GM19324 (cell line): ENCODE measurements at regions not wholly inside any gene's neighbourhood (a gene's known extent, or its start where the extent isn't known, plus 50 kb on each side); places are given as distances from the start of the nearest gene placed in this dataset.
A peak's percentile ranks its signal among the peaks of the same experiment; 100 is the strongest.
"Not testable (repeated sequence)": the region's sequence is repeated elsewhere in the genome, so short reads cannot be mapped to it uniquely, and the experiment has no call there.

ENCODE experiments used
- ATAC-seq: cut with Tn5 transposase; IDR thresholded peaks from one replicate; pipeline ENCODE4 v1.9.1; 2021; ENCODE audit warnings: mild to moderate bottlenecking, moderate library complexity; ENCODE audit not compliant: unreplicated experiment, low FRiP score

- peak; percentile 70 for ATAC-seq
These were observed 512.9 kb upstream of the ACVR2A start for GRCh38 chr2:147331790-147332419.

GRCh38 chr2:147330925-147331324 is 513.9 kb upstream of the ACVR2A start:
- ATAC-seq = no peak

GRCh38 chr2:147327613-147328012 is 517.2 kb upstream of the ACVR2A start:
- ATAC-seq = peak; percentile 46

GRCh38 chr2:147325990-147326389 is 518.8 kb upstream of the ACVR2A start:
- ATAC-seq = no peak

GRCh38 chr2:147320146-147320545 is 524.7 kb upstream of the ACVR2A start:
- no peak for ATAC-seq

- no peak for ATAC-seq
These were observed 533.8 kb upstream of the ACVR2A start for GRCh38 chr2:147311058-147311430.

- no peak for ATAC-seq
These were observed 534.3 kb upstream of the ACVR2A start for GRCh38 chr2:147310335-147311057.

- peak; percentile 93 for ATAC-seq
These were observed 547.0 kb upstream of the ACVR2A start for GRCh38 chr2:147297820-147298219.

GRCh38 chr2:147294825-147295392 is 549.9 kb upstream of the ACVR2A start:
- ATAC-seq = no peak

GRCh38 chr2:147293991-147294824 is 550.6 kb upstream of the ACVR2A start:
- ATAC-seq = no peak

- ATAC-seq = peak; percentile 60
These were observed 556.7 kb upstream of the ACVR2A start for GRCh38 chr2:147288131-147288530.

GRCh38 chr2:147275943-147276342 is 568.9 kb upstream of the ACVR2A start:
- no peak for ATAC-seq

GRCh38 chr2:147273628-147274027 is 571.2 kb upstream of the ACVR2A start:
- ATAC-seq = no peak

- no peak for ATAC-seq
These were observed 571.7 kb upstream of the ACVR2A start for GRCh38 chr2:147273106-147273505.

- not testable (repeated sequence) for ATAC-seq
These were observed 575.2 kb upstream of the ACVR2A start for GRCh38 chr2:147269581-147269980.

- no peak for ATAC-seq
These were observed 584.6 kb upstream of the ACVR2A start for GRCh38 chr2:147260241-147260640.

- ATAC-seq = no peak
These were observed 589.0 kb upstream of the ACVR2A start for GRCh38 chr2:147255812-147256211.

GRCh38 chr2:147250652-147251356 is 594.0 kb upstream of the ACVR2A start:
- peak; percentile 40 for ATAC-seq

- ATAC-seq = no peak
These were observed 597.1 kb upstream of the ACVR2A start for GRCh38 chr2:147247749-147248148.

- no peak for ATAC-seq
These were observed 602.4 kb upstream of the ACVR2A start for GRCh38 chr2:147242445-147242844.
